HG02938 (cell line): ENCODE measurements at regions not wholly inside any gene's neighbourhood (a gene's known extent, or its start where the extent isn't known, plus 50 kb on each side); places are given as distances from the start of the nearest gene placed in this dataset.
"Not testable (repeated sequence)": the region's sequence is repeated elsewhere in the genome, so short reads cannot be mapped to it uniquely, and the experiment has no call there.

ENCODE experiments used
- ATAC-seq: cut with Tn5 transposase; IDR thresholded peaks from one replicate; pipeline ENCODE4 v1.9.1; 2021; ENCODE audit warnings: mild to moderate bottlenecking, moderate library complexity; ENCODE audit not compliant: unreplicated experiment

GRCh38 chr13:89518289-89519077 lies 1829.0 kb upstream of the MIR17HG start:
- no peak for ATAC-seq

GRCh38 chr13:89520468-89520867 lies 1827.0 kb upstream of the MIR17HG start:
- no peak for ATAC-seq

GRCh38 chr13:89521672-89522071 lies 1825.8 kb upstream of the MIR17HG start:
- ATAC-seq = not testable (repeated sequence)

- ATAC-seq = no peak
Observed at GRCh38 chr13:89541091-89542030, 1806.1 kb upstream of the MIR17HG start.

- ATAC-seq = no peak
Observed at GRCh38 chr13:89550938-89551337, 1796.5 kb upstream of the MIR17HG start.

- ATAC-seq = no peak
Observed at GRCh38 chr13:89554801-89555200, 1792.7 kb upstream of the MIR17HG start.

GRCh38 chr13:89565476-89566100 lies 1781.9 kb upstream of the MIR17HG start:
- no peak for ATAC-seq

GRCh38 chr13:89567025-89567424 lies 1780.5 kb upstream of the MIR17HG start:
- no peak for ATAC-seq

- no peak for ATAC-seq
Observed at GRCh38 chr13:89568276-89568675, 1779.2 kb upstream of the MIR17HG start.

GRCh38 chr13:89568746-89569145 lies 1778.7 kb upstream of the MIR17HG start:
- no peak for ATAC-seq

GRCh38 chr13:89571676-89572075 lies 1775.8 kb upstream of the MIR17HG start:
- no peak for ATAC-seq

- no peak for ATAC-seq
Observed at GRCh38 chr13:89574077-89574476, 1773.4 kb upstream of the MIR17HG start.

- ATAC-seq = no peak
Observed at GRCh38 chr13:89577301-89577700, 1770.2 kb upstream of the MIR17HG start.

- ATAC-seq = no peak
Observed at GRCh38 chr13:89584058-89584620, 1763.3 kb upstream of the MIR17HG start.

- no peak for ATAC-seq
Observed at GRCh38 chr13:89602655-89603054, 1744.8 kb upstream of the MIR17HG start.

- no peak for ATAC-seq
Observed at GRCh38 chr13:89603187-89603586, 1744.3 kb upstream of the MIR17HG start.

- no peak for ATAC-seq
Observed at GRCh38 chr13:89609318-89609717, 1738.2 kb upstream of the MIR17HG start.

GRCh38 chr13:89610331-89610730 lies 1737.2 kb upstream of the MIR17HG start:
- no peak for ATAC-seq

GRCh38 chr13:89610881-89611280 lies 1736.6 kb upstream of the MIR17HG start:
- ATAC-seq = no peak

- no peak for ATAC-seq
Observed at GRCh38 chr13:89627996-89628395, 1719.5 kb upstream of the MIR17HG start.

- ATAC-seq = no peak
Observed at GRCh38 chr13:89628567-89628966, 1718.9 kb upstream of the MIR17HG start.
